ENCODE measurements at regions not wholly inside any gene's neighbourhood (a gene's known extent, or its start where the extent isn't known, plus 50 kb on each side); places are given as distances from the start of the nearest gene placed in this dataset.

- TF ChIP-seq CTCF (conservative IDR thresholded peaks at IDR 0.05; ENCODE audit: low read depth, low read length): no peak
- no peak for TF ChIP-seq POLR2A (IDR thresholded peaks at IDR 0.05; ENCODE audit: low read depth, low read length)
- no peak for TF ChIP-seq MXI1 (IDR thresholded peaks at IDR 0.05; ENCODE audit: borderline replicate concordance, low read depth, low read length)
- no peak for TF ChIP-seq MAZ (IDR thresholded peaks at IDR 0.05; ENCODE audit: borderline replicate concordance, low read depth, low read length)
- no peak for TF ChIP-seq RAD21 (IDR thresholded peaks at IDR 0.05; ENCODE audit: low read length)
Measured at GRCh38 chr1:109826446-109826845, 62.7 kb upstream of the EPS8L3 start.
